Kidney glomerular epithelial cell (primary cell): ENCODE measurements at regions not wholly inside any gene's neighbourhood (a gene's known extent, or its start where the extent isn't known, plus 50 kb on each side); places are given as distances from the start of the nearest gene placed in this dataset.
"Not testable (repeated sequence)": the region's sequence is repeated elsewhere in the genome, so short reads cannot be mapped to it uniquely, and the experiment has no call there.

Experiments
- DNase-seq: peaks from one replicate; lab custom pipeline; 2025; lab: John Stamatoyannopoulos, UW

- no peak for DNase-seq
These were observed 1344.9 kb downstream of the GATA3 start for GRCh38 chr10:9399275-9399983.

DNA sequence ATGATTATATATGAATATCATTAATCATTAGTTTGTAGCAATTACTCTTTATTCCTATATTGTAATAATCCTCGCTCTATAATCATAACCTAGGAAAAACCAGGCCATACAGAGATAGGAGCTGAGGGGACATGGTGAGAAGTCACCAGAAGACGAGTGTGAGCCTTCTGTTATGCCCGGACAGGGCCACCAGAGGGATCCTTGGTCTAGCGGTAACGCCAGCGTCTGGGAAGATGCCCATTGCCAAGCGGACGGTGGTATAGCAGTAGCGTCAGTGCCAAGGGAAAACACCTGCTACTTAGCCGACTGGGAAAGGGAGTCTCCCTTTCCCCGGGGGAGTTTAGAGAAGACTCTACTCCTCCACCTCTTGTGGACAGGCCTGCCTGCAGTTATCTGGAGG is 1347.6 kb downstream of the GATA3 start:
- DNase-seq: not testable (repeated sequence)

- not testable (repeated sequence) for DNase-seq
These were observed 1348.2 kb downstream of the GATA3 start for GRCh38 chr10:9402507-9403195.

DNA sequence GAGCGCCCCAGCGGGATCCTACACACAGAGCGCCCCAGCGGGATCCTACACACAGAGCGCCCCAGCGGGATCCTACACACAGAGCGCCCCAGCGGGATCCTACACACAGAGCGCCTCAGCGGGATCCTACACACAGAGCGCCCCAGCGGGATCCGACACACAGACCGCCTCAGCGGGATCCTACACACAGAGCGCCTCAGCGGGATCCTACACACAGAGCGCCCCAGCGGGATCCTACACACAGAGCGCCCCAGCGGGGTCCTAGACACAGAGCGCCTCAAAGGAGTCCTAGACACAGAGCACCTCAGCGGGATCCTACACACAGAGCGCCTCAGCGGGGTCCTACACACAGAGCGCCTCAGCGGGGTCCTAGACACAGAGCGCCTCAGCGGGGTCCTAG is 1352.7 kb downstream of the GATA3 start:
- DNase-seq: not testable (repeated sequence)

DNA sequence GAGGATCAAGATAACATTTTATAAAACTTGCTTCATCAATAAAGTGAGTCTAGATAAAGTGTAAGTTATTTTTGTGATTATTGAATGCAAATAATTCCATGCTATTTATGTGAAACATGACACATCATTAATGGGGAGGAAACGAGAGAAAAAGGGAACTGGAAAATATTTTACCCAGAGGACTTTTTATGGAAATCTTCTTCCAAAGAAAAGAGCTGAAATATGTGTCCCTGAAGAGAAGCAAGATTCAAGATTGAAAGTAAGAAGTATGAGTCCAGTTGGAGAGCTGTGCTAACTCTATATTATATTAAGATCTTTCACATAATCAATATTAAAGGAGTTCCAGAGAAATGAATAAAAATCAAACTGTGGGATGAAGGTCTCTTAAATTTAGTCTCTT is 1361.8 kb downstream of the GATA3 start:
- DNase-seq: no peak

DNA sequence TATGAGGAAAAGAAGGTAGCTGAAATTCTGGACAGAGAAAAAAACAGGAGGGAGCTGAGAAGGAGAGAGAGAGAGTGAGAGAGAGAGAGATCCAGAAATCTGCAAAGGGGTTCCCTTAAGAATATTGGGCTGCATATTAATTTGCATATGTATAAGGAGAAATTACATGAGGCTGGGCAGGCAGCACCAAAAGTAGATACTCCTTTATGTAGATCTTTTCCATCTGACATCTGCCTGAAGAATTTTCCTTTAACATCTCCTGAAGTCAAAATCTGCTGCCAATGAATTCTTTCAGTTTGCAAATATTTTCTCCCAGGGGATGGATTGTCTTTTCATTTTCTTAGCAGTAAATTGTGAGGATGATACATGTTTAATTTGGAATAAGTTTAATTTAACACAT is 1365.3 kb downstream of the GATA3 start:
- no peak for DNase-seq

- no peak for DNase-seq
These were observed 1372.7 kb downstream of the GATA3 start for GRCh38 chr10:9427209-9427608.

GRCh38 chr10:9437131-9437530 is 1382.6 kb downstream of the GATA3 start:
- no peak for DNase-seq

- no peak for DNase-seq
These were observed 1389.3 kb downstream of the GATA3 start for GRCh38 chr10:9443758-9444157.

- DNase-seq: no peak
These were observed 1395.0 kb downstream of the GATA3 start for GRCh38 chr10:9449530-9449929.

DNA sequence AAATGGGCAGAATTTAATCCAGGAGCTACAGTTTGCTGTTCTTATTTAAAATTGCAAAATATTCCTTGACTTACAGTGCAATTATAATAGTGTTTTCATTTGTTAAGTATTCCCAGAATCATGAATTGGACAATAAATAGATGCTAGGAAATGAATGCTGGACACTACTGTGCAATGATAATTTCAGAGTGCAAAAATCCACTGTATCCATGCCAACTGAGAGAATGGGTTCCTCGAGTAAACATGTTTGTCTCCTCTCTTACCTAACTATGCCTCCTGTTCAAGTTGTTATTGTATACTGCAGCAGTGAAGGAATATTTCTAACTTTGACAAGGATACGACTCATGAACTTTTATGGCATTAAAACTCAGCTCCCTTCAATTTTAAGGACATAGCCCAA is 1396.3 kb downstream of the GATA3 start:
- DNase-seq: no peak

DNA sequence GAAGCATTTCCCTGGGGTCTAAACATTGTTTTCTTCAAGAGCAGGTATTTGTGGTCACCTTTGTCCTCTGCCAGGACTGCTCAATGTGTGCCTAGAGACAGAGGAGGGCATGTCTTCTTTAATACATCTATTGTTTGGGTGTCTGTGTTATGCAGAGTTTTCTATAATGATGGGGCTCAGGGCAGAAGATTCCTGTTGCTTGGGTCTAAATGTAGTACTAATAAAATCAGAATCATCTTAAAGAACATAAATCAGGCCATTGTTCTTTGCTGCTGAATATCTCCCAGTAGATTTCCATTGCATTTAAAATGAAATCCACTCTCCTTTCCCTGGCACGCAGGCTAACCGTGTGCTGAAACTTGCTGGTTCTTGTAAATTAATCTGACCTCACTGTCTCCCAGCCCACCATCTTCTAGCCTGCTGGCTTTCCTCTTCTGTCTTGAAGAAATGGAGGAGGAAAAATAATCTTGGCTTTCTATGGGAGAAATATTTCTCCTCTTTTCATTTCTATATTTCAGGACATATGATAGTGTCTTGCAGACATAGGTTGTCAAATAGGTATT is 1396.8 kb downstream of the GATA3 start:
- DNase-seq: no peak

- no peak for DNase-seq
These were observed 1397.6 kb downstream of the GATA3 start for GRCh38 chr10:9452056-9452455.

DNA sequence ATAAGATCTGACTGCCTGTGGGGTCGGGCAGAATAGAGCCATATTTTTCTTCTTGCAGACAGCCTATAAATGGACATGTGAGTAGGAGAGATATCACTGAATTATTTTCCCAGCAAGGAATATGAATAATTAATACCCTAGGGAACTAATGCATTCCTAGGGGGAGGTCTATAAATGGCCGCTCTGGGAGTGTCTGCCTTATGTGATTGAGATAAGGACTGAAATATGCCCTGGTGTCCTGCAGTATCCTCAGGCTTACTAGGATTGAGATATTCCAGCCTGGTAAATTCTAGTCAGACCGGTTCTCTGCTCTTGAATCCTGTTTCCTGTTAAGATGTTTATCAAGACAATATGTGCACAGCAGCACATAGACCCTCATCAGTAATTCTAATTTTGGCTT is 1399.4 kb downstream of the GATA3 start:
- DNase-seq: not testable (repeated sequence)

DNA sequence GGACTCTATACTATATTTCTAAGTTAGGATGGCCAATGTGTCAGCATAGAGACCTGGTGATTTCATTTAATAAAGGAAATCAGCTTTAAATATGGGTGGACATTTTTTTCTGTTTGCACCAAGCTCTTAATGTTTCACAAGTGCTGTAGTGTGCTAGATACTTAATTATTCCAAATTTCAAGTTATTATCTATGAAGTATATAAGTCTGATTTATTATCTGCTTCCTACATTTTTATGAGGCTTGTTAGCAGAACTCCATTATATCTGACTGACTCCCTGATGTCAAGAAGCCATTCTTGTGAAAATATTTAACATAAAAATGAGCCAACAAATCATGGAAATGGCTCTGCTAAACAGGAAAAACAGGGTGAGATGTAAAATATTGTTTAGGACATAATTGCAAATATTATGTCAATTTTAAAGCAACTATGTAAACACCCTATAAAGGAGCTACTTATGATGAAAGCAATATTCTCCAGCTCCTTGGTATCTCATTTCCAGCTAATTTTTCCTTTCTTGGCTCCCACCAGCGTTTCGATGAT is 1415.2 kb downstream of the GATA3 start:
- no peak for DNase-seq

GRCh38 chr10:9470581-9470980 is 1416.1 kb downstream of the GATA3 start:
- DNase-seq: no peak

DNA sequence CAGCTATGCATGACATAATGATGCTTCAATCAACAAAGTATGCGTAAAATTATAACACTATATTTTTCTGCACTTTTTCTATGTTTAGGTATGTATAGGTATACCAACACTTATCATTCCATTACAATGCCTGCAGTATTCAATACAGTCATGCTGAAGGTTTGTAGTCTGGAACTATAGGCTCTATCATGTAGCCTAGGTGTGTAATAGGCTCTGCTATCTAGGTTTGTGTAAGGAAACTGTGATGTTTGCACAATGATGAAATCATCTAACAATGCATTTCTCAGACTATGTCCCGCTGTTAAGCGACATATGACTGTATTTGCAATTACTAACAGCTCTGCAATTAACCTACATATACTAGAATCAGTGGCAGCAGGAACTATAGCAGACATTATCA is 1447.5 kb downstream of the GATA3 start:
- DNase-seq: no peak

DNA sequence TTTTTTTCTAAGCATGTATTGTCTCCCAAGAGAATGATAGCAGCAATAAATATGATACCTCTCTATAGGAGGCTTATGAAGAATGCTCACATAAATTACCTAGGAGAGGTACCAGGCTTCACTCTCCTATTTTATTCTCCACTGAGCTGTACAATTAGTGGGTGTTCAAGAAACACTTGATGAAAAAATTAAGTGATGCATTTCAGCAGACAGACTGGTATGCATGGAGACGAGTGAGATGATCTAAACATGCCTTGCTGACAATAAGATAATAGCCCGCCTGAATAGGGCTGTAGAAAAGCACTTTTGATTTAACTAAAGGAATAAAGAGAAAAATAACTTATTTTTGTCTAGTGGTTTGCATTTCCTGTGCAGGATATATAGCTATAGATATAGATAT is 1449.7 kb downstream of the GATA3 start:
- DNase-seq: no peak

GRCh38 chr10:9505546-9505945 is 1451.1 kb downstream of the GATA3 start:
- DNase-seq: no peak

DNA sequence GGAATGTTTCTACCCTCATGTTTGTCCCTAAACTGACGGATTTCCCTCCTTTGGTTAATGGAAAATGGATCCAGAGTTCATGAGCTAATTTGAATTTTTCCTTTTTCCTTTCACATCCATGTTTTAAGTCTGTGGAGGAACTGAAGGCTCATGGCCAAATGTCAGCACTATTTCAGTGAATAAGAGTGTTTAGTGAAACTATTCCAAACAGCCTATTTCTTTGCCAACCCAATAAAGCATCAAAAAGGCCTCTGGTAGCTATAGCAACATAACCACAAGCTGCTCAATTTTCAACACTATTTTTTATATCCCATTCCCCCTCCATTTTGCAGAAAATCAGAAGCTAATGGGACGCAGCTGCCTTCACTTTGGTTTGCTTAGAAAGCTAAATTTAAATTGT is 1454.1 kb downstream of the GATA3 start:
- DNase-seq: no peak

DNA sequence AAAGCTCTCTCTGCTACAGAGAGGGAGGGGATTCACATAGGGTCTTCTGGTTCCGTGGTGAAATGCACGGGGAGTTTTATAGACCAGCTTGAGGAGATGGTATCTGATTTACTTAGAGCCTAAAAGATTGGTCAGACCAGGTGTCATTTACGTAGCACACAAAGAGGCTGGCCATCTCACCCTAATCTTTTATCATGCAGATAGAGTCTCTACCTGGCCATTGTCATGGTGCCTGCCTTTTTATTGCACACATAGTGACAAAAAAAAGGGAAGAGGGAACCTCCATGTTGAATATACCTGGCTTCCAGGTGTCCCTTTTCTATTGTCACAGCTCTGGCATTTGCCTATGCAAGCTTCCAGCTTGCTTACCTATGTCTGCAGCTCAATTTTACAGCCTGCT is 1456.1 kb downstream of the GATA3 start:
- no peak for DNase-seq

DNA sequence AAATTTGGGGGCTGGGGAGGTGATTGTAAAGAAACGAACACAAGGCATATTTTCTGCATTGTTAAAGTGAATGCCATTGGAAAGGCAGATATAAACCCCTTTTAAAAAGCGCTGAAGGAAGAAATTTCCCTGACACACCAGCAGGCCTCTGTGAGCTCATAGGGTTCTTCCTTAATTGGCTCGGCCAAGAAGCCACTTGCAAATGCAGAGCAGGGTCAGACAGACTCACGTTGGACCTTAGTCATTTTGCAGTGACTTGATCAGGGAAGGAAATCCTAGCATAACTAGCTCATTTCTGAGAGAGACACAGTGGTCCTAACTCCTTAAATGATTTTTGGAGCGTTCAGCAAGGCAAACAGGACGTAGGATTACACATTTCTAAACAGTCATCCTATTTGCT is 1461.4 kb downstream of the GATA3 start:
- DNase-seq: no peak

GRCh38 chr10:9535744-9536143 is 1481.3 kb downstream of the GATA3 start:
- no peak for DNase-seq
